Naive B cell (primary cell): ENCODE measurements at regions not wholly inside any gene's neighbourhood (a gene's known extent, or its start where the extent isn't known, plus 50 kb on each side); places are given as distances from the start of the nearest gene placed in this dataset.
A peak's percentile ranks its signal among the peaks of the same experiment; 100 is the strongest.

ENCODE experiments used
- ATAC-seq, 2 donors: fragments of 150-1000 bp; cut with Tn5 transposase; 2 replicates each; pipeline ENCODE4 v1.10.0; 2021; ENCODE audit warnings: low read depth in 2 of 2, mild to moderate bottlenecking in 2 of 2, moderate library complexity in 2 of 2
- DNase-seq: peaks from one replicate; pipeline ENCODE4 v3.0.0; 2022
- H3K27ac Mint-ChIP-seq, 6 donors: one replicate each; pipeline ENCODE4 v1.8.0; 2020 to 2022; ENCODE audit warnings: mild to moderate bottlenecking in 6 of 6, mixed read lengths in 6 of 6, moderate library complexity in 5 of 6, inconsistent platforms in 2 of 6
- H3K27me3 Mint-ChIP-seq, 3 donors: one replicate each; pipeline ENCODE4 v1.8.0; 2021 to 2022; ENCODE audit warnings: mixed read lengths in 3 of 3, mild to moderate bottlenecking in 1 of 3
- H3K36me3 Mint-ChIP-seq, 2 donors: one replicate each; pipeline ENCODE4 v1.8.0; 2020 to 2022; ENCODE audit warnings: mixed read lengths in 2 of 2, inconsistent platforms in 1 of 2, mild to moderate bottlenecking in 1 of 2
- H3K4me1 Mint-ChIP-seq, 3 donors: one replicate each; pipeline ENCODE4 v1.8.0; 2020 to 2022; ENCODE audit warnings: mixed read lengths in 3 of 3, inconsistent platforms in 1 of 3, mild to moderate bottlenecking in 1 of 3, moderate library complexity in 1 of 3
- H3K4me3 Mint-ChIP-seq, 8 donors: one replicate each; pipeline ENCODE4 v1.8.0; 2020 to 2022; ENCODE audit warnings: mild to moderate bottlenecking in 8 of 8, mixed read lengths in 8 of 8, moderate library complexity in 8 of 8, inconsistent platforms in 2 of 8
- H3K9me3 Mint-ChIP-seq, 7 donors: one replicate each; pipeline ENCODE4 v1.8.0; 2020 to 2022; ENCODE audit warnings: mixed read lengths in 7 of 7, mild to moderate bottlenecking in 5 of 7, inconsistent platforms in 2 of 7, moderate library complexity in 1 of 7

- H3K9me3 Mint-ChIP-seq = peaks cover 0 to 2% (median 0%) of the 10 kb centered on the region in 7 donors
- DNase-seq (no peak), ATAC-seq (no peak)
- H3K4me1 Mint-ChIP-seq = no peaks in the 10 kb centered on the region
- no peak overlapping the region for H3K27ac Mint-ChIP-seq
- no peak overlapping the region for H3K4me3 Mint-ChIP-seq
- H3K27me3 Mint-ChIP-seq = no peaks in the 10 kb centered on the region
- H3K36me3 Mint-ChIP-seq = no peaks in the 10 kb centered on the region
Observed at GRCh38 chr11:87961606-87962005, 213.6 kb downstream of the RAB38 start.

GRCh38 chr11:87957961-87958360 is 217.3 kb downstream of the RAB38 start:
- no peak overlapping the region for H3K4me3 Mint-ChIP-seq
- H3K4me1 Mint-ChIP-seq = no peaks in the 10 kb centered on the region
- H3K9me3 Mint-ChIP-seq = no peaks in the 10 kb centered on the region
- H3K27me3 Mint-ChIP-seq = no peaks in the 10 kb centered on the region
- H3K27ac Mint-ChIP-seq = no peak overlapping the region
- DNase-seq (no peak), ATAC-seq (no peak)
- no peaks in the 10 kb centered on the region for H3K36me3 Mint-ChIP-seq

DNA sequence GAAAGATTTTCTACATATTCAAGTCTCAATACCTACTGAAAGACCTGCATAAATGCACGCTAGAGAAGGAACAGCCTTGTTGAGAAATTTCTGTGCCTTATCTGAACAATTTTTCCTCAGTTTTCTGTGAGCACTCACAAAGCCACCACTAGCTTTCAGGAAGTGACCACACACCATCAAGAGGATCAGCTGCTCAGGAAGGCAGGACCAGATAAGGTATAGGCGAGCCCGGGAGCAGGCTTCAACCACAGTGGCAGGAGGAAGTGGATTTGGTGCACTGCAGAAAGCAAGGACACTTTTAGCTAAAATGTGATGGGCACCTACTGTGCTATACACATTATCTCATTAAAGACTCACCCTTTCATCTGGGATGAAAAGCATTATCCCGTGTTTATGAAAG is 220.8 kb downstream of the RAB38 start:
- no peak for ATAC-seq

GRCh38 chr11:87942786-87943185 is 232.5 kb downstream of the RAB38 start:
- H3K4me3 Mint-ChIP-seq = no peak overlapping the region
- no peak for DNase-seq
- ATAC-seq = no peak
- no peaks in the 10 kb centered on the region for H3K36me3 Mint-ChIP-seq
- peaks cover 0 to 8% (median 0%) of the 10 kb centered on the region in 7 donors for H3K9me3 Mint-ChIP-seq
- H3K27me3 Mint-ChIP-seq = no peaks in the 10 kb centered on the region
- H3K27ac Mint-ChIP-seq = peak overlapping the region in 1 of 6 donors; percentile 59
- no peaks in the 10 kb centered on the region for H3K4me1 Mint-ChIP-seq

More for the DNA sequence above, 220.8 kb downstream of the RAB38 start:
- no peaks in the 10 kb centered on the region for H3K36me3 Mint-ChIP-seq
- H3K9me3 Mint-ChIP-seq = peaks cover 0 to 5% (median 2%) of the 10 kb centered on the region in 7 donors
- no peak for DNase-seq
- no peaks in the 10 kb centered on the region for H3K27me3 Mint-ChIP-seq
- no peaks in the 10 kb centered on the region for H3K4me1 Mint-ChIP-seq
- H3K4me3 Mint-ChIP-seq = no peak overlapping the region
- no peak overlapping the region for H3K27ac Mint-ChIP-seq

DNA sequence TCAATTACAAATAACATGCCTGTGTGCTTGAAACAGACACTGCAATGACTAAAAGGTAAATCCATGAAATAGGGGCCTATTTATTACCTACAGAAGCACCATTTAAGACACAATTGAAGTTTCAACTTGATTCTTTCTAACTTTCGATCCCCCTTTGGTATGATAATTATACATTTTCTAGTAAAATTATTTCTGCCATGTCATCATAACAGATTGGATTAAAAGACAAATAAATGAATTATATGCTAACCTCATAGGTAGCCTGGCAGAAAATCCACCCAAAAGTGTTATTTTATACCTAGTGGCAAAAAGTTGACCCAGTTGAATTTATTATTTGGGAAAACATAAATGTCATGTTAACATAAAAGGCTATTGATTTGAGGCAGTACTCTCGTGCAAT is 241.1 kb downstream of the RAB38 start:
- peaks cover 0 to 8% (median 2%) of the 10 kb centered on the region in 7 donors for H3K9me3 Mint-ChIP-seq
- H3K36me3 Mint-ChIP-seq = no peaks in the 10 kb centered on the region
- no peaks in the 10 kb centered on the region for H3K4me1 Mint-ChIP-seq
- no peaks in the 10 kb centered on the region for H3K27me3 Mint-ChIP-seq
- DNase-seq (no peak), ATAC-seq (no peak)
- no peak overlapping the region for H3K27ac Mint-ChIP-seq
- H3K4me3 Mint-ChIP-seq = no peak overlapping the region

- Mint-ChIP-seq H3K4me1 (no peaks in the 10 kb centered on the region), H3K9me3 (peaks cover 0 to 8% (median 4%) of the 10 kb centered on the region in 7 donors), H3K36me3 (no peaks in the 10 kb centered on the region), H3K27ac (no peak overlapping the region), H3K27me3 (no peaks in the 10 kb centered on the region), H3K4me3 (no peak overlapping the region)
- DNase-seq = no peak
- no peak for ATAC-seq
Observed at GRCh38 chr11:87926250-87926970, 248.8 kb downstream of the RAB38 start.

DNA sequence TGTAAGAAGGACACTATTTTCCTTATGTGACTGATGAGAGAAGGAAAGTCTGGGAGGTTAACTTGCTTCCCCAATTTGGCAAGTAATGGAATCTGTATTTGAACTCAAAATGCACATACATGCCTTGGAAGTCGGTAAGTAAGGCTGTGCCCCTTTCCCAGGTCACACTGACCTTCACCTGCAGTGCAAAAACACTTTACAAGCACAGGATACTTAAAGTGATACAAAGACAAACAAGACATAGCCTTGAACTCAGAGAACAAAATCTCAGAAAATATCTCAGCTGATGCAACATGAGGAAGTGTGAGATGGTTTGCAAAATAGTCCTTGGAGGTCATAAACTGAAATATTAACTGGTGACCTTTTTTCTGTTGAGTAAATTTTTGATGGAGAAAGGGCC is 251.1 kb downstream of the RAB38 start:
- H3K36me3 Mint-ChIP-seq = no peaks in the 10 kb centered on the region
- H3K4me1 Mint-ChIP-seq = no peaks in the 10 kb centered on the region
- no peak overlapping the region for H3K4me3 Mint-ChIP-seq
- DNase-seq = no peak
- peaks cover 0 to 8% (median under 1%) of the 10 kb centered on the region in 7 donors for H3K9me3 Mint-ChIP-seq
- ATAC-seq = no peak
- H3K27me3 Mint-ChIP-seq = no peaks in the 10 kb centered on the region
- no peak overlapping the region for H3K27ac Mint-ChIP-seq

- H3K9me3 Mint-ChIP-seq = peaks cover 0 to 10% (median 5%) of the 10 kb centered on the region in 7 donors
- no peak overlapping the region for H3K27ac Mint-ChIP-seq
- no peaks in the 10 kb centered on the region for H3K36me3 Mint-ChIP-seq
- ATAC-seq = no peak
- DNase-seq = no peak
- no peaks in the 10 kb centered on the region for H3K4me1 Mint-ChIP-seq
- H3K4me3 Mint-ChIP-seq = no peak overlapping the region
- H3K27me3 Mint-ChIP-seq = no peaks in the 10 kb centered on the region
Observed at GRCh38 chr11:87917111-87917510, 258.1 kb downstream of the RAB38 start.

- no peak for DNase-seq
- no peak for ATAC-seq
- no peak overlapping the region for H3K4me3 Mint-ChIP-seq
- H3K27me3 Mint-ChIP-seq = no peaks in the 10 kb centered on the region
- H3K36me3 Mint-ChIP-seq = no peaks in the 10 kb centered on the region
- peaks cover 0 to 7% (median 0%) of the 10 kb centered on the region in 7 donors for H3K9me3 Mint-ChIP-seq
- no peak overlapping the region for H3K27ac Mint-ChIP-seq
- no peaks in the 10 kb centered on the region for H3K4me1 Mint-ChIP-seq
Observed at GRCh38 chr11:87909178-87909577, 266.1 kb downstream of the RAB38 start.

DNA sequence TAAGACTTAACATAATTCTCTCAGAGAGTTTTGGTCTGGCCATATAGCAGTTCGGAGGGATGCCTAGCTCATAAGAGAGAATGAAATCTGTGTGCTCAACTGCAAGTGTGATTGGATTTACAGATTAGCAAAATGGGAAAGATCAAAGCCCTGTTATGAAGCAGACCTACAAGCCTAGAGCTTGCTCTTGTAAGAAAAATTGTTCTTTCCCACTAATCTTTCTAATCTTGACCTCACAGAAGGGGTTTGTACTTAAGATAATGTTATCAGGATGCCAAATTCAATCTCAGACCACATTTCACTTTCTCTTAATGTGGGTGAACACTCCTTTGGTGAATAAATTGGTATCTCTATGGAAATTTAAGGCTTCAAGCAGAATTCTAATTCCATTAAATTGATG is 267.2 kb downstream of the RAB38 start:
- H3K27me3 Mint-ChIP-seq = no peaks in the 10 kb centered on the region
- ATAC-seq (no peak), DNase-seq (no peak)
- H3K27ac Mint-ChIP-seq = no peak overlapping the region
- peaks cover 0 to 3% (median 0%) of the 10 kb centered on the region in 7 donors for H3K9me3 Mint-ChIP-seq
- H3K4me1 Mint-ChIP-seq = no peaks in the 10 kb centered on the region
- no peaks in the 10 kb centered on the region for H3K36me3 Mint-ChIP-seq
- H3K4me3 Mint-ChIP-seq = no peak overlapping the region

- ATAC-seq = no peak
- Mint-ChIP-seq H3K27me3 (no peaks in the 10 kb centered on the region), H3K4me1 (no peaks in the 10 kb centered on the region), H3K36me3 (no peaks in the 10 kb centered on the region), H3K27ac (no peak overlapping the region), H3K4me3 (no peak overlapping the region), H3K9me3 (peaks cover 0 to 2% (median 0%) of the 10 kb centered on the region in 7 donors)
- no peak for DNase-seq
Observed at GRCh38 chr11:87903345-87903744, 271.9 kb downstream of the RAB38 start.

- Mint-ChIP-seq H3K4me1 (no peaks in the 10 kb centered on the region), H3K36me3 (no peaks in the 10 kb centered on the region), H3K27me3 (no peaks in the 10 kb centered on the region), H3K4me3 (no peak overlapping the region), H3K27ac (no peak overlapping the region), H3K9me3 (peaks cover 0 to 2% (median 0%) of the 10 kb centered on the region in 7 donors)
- DNase-seq (no peak), ATAC-seq (no peak)
Observed at GRCh38 chr11:87901341-87901740, 273.9 kb downstream of the RAB38 start.

DNA sequence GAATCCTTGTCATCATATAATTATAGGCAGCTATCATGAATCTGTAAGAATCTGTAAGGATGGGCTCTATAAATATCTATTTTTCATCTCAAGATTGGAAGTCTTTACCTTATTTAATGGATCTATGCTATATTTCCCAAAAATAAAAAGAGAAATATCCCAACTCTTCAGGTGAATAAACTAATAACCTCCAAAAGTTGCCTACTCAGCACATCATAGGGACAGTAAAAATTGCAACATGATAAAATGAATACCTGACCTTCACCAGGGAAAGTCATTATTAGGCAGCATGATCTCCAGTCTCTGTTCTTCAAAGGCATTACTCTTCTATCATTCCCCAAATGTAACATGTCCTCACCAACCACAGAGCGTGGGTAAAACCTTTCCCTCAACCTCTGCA is 277.3 kb downstream of the RAB38 start:
- Mint-ChIP-seq H3K27ac (no peak overlapping the region), H3K9me3 (peaks cover 0 to 2% (median 0%) of the 10 kb centered on the region in 7 donors)

GRCh38 chr11:87897071-87897470 is 278.2 kb downstream of the RAB38 start:
- no peaks in the 10 kb centered on the region for H3K4me1 Mint-ChIP-seq
- no peaks in the 10 kb centered on the region for H3K36me3 Mint-ChIP-seq
- no peaks in the 10 kb centered on the region for H3K27me3 Mint-ChIP-seq
- no peak overlapping the region for H3K4me3 Mint-ChIP-seq
- no peak for ATAC-seq
- H3K9me3 Mint-ChIP-seq = peaks cover 0 to 4% (median 0%) of the 10 kb centered on the region in 7 donors
- no peak overlapping the region for H3K27ac Mint-ChIP-seq
- no peak for DNase-seq

More for the DNA sequence above, 277.3 kb downstream of the RAB38 start:
- no peaks in the 10 kb centered on the region for H3K36me3 Mint-ChIP-seq
- H3K4me3 Mint-ChIP-seq = no peak overlapping the region
- no peak for DNase-seq
- H3K4me1 Mint-ChIP-seq = no peaks in the 10 kb centered on the region
- no peak for ATAC-seq
- H3K27me3 Mint-ChIP-seq = no peaks in the 10 kb centered on the region
